Osteocyte (in vitro differentiated cells): ENCODE measurements at regions not wholly inside any gene's neighbourhood (a gene's known extent, or its start where the extent isn't known, plus 50 kb on each side); places are given as distances from the start of the nearest gene placed in this dataset.

Source experiments
- DNase-seq: peaks from one replicate; pipeline ENCODE4 v3.0.0; 2021; ENCODE audit warnings: mixed read lengths; ENCODE audit not compliant: unreplicated experiment; ENCODE audit errors: extremely low spot score
- H3K27ac Mint-ChIP-seq: one replicate; pipeline ENCODE4 v1.8.0; 2021; ENCODE audit warnings: mild to moderate bottlenecking, mixed read lengths; ENCODE audit not compliant: unreplicated experiment
- H3K27me3 Mint-ChIP-seq: one replicate; pipeline ENCODE4 v1.8.0; 2021; ENCODE audit warnings: mixed read lengths; ENCODE audit not compliant: unreplicated experiment
- H3K36me3 Mint-ChIP-seq: one replicate; pipeline ENCODE4 v1.8.0; 2021; ENCODE audit warnings: mixed read lengths; ENCODE audit not compliant: unreplicated experiment
- H3K4me1 Mint-ChIP-seq: one replicate; pipeline ENCODE4 v1.8.0; 2021; ENCODE audit warnings: mixed read lengths; ENCODE audit not compliant: unreplicated experiment
- H3K4me3 Mint-ChIP-seq: one replicate; pipeline ENCODE4 v1.8.0; 2021; ENCODE audit warnings: mild to moderate bottlenecking, moderate library complexity, mixed read lengths; ENCODE audit not compliant: unreplicated experiment
- H3K9me3 Mint-ChIP-seq: one replicate; pipeline ENCODE4 v1.8.0; 2021; ENCODE audit warnings: mixed read lengths; ENCODE audit not compliant: unreplicated experiment
- CTCF ChIP-seq: fragments of 200-600 bp; sonication (generic); IDR thresholded peaks from 2 replicates; pipeline ENCODE4 v1.5.0; 2021; ENCODE audit warnings: antibody characterized with exemption, mild to moderate bottlenecking, moderate library complexity

GRCh38 chr3:195012571-195012970 is 258.4 kb downstream of the XXYLT1 start:
- Mint-ChIP-seq H3K27me3 (peaks cover 27% of the 10 kb centered on the region), H3K9me3 (peaks cover 3% of the 10 kb centered on the region), H3K4me1 (no peaks in the 10 kb centered on the region), H3K36me3 (no peaks in the 10 kb centered on the region), H3K27ac (no peak overlapping the region), H3K4me3 (no peak overlapping the region)
- no peak for TF ChIP-seq CTCF
- DNase-seq = no peak

GRCh38 chr3:195013411-195014361 is 257.3 kb downstream of the XXYLT1 start:
- no peaks in the 10 kb centered on the region for H3K4me1 Mint-ChIP-seq
- no peak overlapping the region for H3K27ac Mint-ChIP-seq
- H3K9me3 Mint-ChIP-seq = peaks cover 3% of the 10 kb centered on the region
- no peak for TF ChIP-seq CTCF
- H3K4me3 Mint-ChIP-seq = no peak overlapping the region
- H3K36me3 Mint-ChIP-seq = no peaks in the 10 kb centered on the region
- H3K27me3 Mint-ChIP-seq = peaks cover 26% of the 10 kb centered on the region
- DNase-seq = no peak

- Mint-ChIP-seq H3K9me3 (no peaks in the 10 kb centered on the region), H3K36me3 (no peaks in the 10 kb centered on the region), H3K4me1 (no peaks in the 10 kb centered on the region), H3K27ac (no peak overlapping the region), H3K4me3 (no peak overlapping the region), H3K27me3 (peaks cover 36% of the 10 kb centered on the region)
- TF ChIP-seq CTCF = no peak
- DNase-seq = no peak
Observed at GRCh38 chr3:195015021-195015420, 255.9 kb downstream of the XXYLT1 start.

GRCh38 chr3:195017151-195017550 is 253.8 kb downstream of the XXYLT1 start:
- peaks cover 53% of the 10 kb centered on the region for H3K27me3 Mint-ChIP-seq
- no peak overlapping the region for H3K4me3 Mint-ChIP-seq
- DNase-seq = no peak
- H3K27ac Mint-ChIP-seq = no peak overlapping the region
- H3K9me3 Mint-ChIP-seq = no peaks in the 10 kb centered on the region
- TF ChIP-seq CTCF = no peak
- no peaks in the 10 kb centered on the region for H3K36me3 Mint-ChIP-seq
- no peaks in the 10 kb centered on the region for H3K4me1 Mint-ChIP-seq
